Hematopoietic multipotent progenitor cell treated with erythropoietin and hydrocortisone succinate and interleukin-3 and kit ligand, for 4 days (in vitro differentiated cells): ENCODE measurements at regions not wholly inside any gene's neighbourhood (a gene's known extent, or its start where the extent isn't known, plus 50 kb on each side); places are given as distances from the start of the nearest gene placed in this dataset.

Experiments used
- DNase-seq: peaks from one replicate; pipeline ENCODE4 v3.0.0-alpha.2; 2015

DNA sequence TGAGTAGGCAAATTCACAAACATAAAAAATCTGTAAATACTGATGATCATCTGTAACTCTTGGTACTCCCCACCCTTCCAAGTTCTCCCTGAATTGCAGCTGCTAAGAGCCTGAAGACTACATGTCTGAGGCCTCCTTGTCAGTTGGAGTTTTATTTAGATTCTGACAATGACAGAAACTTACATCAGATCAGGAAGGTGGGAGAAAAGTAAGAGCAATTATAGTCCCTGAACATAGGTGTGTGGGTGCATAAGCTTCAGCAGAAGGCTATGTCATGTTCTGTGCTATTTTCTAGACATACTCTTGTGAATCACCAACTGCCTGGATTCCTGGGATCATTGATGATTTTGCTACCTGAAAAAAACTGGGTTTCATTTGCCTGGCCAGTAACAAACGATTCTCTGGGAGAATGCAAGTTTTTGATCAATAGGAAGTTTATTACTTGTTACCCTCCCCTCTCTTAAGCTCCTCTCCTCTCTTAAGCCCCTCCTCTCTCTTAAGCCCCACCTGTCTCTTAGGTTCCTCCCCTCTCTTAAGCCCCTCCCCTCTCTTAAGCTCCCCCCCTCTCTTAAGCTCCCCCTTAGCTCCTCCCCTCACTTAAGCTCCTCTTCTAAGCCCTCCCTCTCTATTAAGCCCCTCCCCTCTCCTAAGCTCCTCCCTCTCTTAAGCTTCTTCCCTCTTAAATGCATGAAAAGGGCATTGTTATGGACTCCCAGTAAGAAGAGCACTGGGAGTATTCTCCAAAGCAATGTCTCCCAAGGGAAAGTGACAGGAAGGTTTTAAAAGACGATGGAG is 1183.4 kb upstream of the AUTS2 start:
- peak; percentile 2 for DNase-seq

DNA sequence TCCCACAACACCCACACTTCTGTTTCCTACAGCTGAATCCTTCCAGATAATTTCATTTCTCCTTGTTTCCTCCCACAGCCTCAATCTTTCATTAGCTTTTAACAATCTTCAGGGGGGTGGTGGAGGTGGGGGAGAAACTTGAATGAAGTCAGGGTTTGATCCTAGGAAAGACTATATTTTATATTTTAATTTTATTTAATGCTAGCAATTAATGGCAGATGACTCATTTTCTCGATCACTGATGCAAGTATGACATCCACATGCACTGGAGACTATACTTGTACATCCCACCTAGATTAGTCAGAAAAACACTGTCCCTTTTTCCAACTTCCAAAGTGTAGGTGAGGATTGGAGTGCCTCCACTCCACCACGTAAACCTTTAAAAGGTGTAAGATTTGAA is 1181.3 kb upstream of the AUTS2 start:
- no peak for DNase-seq

DNA sequence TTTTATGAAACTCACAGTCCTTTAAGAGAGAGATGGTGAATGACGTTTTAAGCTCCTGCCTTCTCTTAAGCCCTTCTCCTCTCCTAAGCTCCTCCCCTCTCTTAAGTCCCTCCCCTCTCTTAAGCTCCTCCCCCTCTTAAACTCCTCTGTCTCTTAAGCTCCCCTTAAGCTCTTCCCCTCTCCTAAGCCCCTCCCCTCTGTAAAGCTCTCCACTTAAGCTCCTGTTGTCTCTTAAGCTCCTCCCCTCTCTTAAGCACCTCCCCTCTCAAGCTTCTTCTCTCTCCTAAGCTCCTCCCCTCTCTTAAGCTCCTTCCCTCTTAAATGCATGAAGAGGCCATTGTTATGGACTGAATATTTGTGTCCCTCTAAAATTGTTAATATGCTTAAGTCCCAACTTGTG is 1180.6 kb upstream of the AUTS2 start:
- DNase-seq, result peak; percentile 8

DNA sequence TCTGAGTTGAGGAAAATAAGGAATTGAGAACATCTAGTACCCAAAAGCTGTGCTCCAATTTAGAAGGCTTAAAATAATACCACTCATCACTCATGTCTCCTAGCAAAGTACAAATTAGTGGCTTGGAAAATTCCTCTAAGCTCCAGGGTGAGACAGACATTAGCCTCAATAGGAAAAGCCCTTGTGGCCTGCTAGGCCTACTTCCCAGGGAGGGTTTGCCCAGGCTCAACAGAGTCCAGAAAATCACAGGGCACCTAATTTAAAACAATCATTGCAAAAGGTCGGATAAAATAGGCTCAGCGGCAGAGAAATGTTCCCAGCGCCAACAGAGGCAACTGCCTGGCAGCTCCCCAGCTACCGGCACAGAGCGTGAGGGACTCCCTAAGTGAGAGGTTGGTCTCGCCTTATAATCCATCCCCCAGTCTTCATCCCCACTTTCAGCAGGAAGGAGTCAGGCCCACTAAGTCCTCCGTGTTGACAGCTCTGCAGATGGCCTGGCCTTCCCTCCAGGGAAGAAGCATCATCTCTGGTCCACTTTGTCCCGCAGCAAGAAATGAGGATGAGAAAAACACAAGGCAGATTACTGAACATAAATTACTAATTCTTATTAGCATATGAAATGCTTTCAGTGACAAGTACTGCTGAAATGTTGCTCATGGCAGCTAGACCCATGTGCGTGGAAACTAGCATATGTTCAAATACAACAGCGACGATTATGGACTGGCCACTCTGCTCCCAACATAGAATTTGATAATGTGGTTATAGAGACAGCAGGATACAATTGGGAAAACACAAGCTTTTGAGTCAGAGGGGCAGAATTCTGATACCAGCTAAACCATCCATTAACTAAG is 1177.7 kb upstream of the AUTS2 start:
- DNase-seq, result no peak

DNA sequence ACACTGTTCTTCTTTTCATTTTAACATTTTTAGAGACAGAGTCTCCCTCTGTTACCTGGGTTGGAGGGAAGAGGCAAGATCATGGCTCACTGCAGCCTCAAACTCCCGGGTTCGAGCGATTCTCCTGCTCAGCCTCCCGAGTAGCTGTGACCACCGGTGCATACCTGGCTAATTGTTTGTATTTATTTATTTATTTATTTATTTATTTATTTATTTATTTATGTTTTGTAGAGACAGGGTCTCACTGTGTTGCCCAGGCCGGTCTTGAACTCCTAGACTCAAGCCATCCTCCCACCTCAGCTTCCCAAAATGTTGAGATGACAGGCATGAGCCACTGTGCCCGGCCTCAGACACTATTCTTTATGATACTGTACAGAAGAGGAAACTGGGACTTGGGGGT is 1176.6 kb upstream of the AUTS2 start:
- DNase-seq, result no peak

DNA sequence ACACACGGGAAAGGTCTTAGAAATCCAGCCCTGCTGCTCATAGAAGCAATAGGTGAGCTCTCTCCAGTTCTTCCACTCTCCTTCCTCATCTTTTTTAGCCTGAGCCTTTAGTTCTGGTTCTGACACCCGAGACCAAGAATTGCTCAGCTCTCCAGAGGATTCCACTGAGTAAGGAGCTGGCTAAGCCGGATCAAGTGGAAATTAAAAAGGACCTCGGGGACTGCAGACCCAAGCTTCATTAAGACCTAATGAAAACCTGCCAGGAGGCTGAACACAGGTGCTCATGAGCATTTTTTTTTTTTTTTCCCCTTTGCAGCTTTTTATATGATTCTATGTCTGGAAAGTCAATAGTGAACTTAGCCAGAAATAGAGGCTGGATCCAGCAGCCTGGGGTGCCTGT is 1176.0 kb upstream of the AUTS2 start:
- DNase-seq, result no peak

DNA sequence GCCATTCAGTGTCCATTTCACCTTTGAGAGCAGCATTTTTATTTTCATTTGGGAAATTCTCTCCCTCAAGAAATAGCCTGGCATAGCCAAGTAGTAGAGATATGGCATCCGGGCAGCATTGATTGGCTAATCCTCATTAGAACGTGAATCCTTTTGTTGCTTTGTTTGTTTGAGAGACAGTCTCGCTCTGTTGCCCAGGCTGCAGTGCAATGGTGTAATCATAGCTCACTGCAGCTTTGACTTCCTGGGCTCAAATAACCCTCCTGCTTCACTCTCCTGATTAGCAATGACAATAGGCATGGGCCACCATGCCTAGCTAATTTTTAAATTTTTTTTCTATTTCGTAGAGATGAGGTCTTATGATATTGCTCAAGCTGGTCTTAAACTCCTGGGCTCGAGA is 1174.9 kb upstream of the AUTS2 start:
- no peak for DNase-seq

DNA sequence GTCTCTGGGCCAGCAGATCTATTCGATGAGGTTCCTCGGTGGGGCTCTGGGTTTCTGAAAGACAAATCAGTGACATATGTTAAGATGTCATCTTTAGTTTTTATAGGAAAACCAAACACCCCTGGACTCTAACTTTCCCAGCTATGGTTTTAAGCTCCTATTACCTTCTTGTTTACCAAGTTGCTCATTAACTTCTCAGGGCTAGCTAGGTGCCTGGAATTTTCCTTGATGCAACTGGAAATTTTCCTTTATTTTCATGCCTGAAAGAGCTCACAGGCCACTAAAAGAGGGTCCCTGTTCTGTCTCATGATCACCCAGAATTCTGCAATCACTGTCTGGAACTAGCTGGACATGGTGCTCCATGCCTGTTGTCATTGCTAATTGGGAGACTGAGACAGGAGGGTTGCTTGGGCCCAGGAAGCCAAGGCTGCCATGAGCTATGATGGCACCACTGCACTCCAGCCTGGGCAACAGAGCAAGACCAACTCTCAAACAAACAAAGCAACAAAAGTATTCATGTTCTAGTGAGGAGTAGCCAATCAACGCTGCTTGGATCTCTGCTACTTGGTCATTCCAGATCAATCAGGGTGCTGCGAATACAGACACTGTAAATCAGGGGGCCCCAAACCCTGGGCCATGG is 1173.5 kb upstream of the AUTS2 start:
- no peak for DNase-seq

DNA sequence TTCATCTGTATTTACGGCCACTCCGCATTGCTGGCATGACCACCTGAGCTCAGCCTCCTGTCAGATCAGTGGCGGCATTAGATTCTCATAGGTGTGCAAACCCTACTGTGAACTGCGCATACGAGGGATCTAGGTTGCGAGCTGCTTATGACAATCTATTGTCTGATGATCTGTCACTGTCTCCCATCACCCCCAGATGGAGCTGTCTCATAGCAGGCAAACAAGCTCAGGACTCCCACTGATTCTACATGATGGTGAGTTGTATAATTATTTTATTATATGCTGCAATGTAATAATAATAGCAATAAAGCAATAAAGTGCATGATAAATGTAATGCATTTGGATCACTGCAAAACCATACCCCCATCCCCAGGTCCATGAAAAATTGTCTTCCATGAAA is 1172.9 kb upstream of the AUTS2 start:
- DNase-seq, result no peak

DNA sequence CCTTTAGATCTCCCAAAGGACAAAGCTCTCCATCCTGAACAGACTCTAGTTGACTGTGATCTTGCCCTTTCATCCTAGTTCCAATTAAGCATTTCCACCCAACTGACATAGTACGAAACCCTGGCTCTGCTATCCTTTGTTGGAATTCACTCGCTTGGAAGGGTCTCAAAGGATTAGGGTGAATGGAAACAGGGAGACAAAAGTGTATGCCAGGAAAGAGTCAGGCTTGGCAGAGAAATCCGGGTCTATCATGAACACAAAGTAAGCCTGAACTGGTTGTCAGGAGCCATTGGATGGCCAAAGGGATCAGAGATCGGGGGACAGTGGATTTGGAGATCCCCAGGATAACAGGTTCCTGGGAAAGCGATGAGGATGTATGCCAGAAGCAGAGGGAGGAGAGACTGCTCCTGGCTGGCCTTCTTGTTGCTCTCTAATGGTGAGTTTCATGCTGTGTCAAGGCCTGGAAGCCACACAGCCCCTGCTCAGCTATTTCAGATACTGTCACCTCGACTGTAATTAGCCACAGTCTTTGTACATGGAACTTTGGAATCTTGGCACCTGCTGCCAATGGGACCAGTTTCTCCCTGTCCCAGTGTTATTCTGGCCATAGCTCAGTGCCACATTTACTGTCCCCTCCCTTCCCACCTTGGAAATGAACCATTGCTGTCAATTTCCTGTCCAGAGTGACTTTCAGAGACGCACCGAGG is 1168.7 kb upstream of the AUTS2 start:
- DNase-seq, result no peak

DNA sequence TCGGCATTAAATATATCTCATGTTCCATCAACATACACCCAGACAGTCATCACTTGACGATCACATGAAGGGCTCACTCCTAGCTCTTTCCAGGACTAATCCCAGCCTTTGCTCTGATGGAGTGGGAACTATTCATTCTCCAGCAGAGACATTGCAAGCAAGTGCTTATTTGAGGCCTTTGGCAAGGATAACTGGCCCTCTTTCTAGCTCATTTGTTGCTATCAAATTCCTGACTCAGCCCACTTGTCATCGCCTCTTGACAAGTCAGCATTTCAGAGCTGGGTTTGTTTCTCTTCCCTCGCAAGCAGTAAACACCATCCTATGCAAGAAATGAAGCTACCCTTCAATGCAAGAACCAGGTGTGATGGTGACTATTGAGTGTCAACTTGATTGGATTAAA is 1165.7 kb upstream of the AUTS2 start:
- no peak for DNase-seq

DNA sequence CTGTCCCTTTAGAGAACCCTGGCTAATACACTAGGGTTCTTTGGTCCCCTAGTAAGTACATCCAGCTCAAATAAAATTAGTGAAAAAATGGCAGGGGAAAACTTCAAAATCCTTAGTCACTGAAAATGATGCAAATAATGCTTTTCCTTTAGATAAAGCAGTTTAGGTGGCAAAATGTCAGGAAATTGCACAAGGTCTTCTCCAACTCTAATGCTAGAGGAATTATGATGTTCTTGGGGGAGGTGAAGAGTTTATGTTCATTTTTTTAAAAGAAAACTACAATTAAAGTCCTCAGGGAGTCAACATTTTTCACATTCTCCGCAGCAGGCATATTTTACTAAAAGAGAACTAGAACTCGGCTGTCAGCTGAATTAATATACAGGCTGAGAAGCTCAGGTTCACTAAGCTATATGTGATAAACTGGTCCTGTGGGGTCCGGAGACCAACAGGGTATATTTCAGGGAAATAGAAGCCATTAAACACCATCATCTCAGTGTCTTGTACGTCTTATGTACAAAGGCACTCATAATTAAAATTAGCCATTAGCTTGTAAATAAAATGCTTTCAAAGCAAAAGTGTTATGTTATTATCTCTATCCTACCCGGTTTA is 1164.7 kb upstream of the AUTS2 start:
- no peak for DNase-seq

DNA sequence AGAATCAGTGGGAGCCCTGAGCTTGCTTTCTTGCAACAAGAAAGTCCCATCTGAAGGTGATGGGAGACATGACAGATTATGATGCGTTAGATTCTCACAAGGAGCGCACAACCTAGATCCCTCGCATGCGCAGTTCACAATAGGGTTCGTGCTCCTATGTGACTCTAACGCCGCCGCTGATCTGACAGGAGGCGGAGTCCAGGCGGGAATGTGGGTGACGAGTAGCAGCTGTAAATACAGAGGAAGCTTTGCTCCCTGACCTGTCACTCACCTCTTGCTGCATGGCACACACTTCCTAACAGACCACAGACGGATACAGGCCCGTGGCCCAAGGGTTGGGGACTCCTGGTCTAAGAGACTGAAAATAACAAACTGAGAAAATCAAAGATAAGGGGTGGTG is 1163.4 kb upstream of the AUTS2 start:
- DNase-seq, result no peak

DNA sequence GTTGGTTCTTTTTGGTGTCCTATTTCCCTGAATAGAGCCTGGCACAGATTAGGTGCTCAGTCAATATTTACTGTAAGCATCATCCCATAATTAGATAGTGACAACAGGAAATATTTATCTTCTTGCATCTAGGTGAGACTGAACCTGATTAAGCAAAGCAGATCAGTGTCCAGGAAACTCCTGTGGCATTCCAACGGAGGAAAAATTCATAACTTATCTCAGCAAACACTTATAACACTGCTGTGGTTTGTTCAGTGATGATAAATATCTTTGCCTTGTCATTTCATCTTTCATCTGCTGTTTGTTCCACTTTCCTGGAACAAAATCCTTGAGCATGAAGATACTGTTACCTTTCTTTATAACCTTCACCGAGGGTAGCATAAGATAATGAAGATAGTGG is 1160.3 kb upstream of the AUTS2 start:
- DNase-seq, result no peak

DNA sequence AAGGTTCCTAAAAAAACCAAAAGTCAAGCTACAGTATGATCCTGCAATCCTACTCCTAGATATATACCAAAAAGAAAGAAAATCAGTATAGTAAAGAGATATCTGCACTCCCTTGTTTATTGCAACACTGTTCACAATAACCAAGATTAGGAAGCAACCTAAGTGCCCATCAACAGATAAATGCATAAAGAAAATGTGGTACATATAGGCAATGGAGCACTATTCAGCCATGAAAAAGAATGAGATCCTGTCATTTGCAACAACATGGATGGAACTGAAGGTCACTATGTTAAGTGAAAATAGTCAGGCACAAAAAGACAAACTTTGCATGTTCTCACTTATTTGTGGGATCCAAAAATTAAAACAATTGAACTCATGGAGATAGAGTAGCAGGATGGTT is 1159.5 kb upstream of the AUTS2 start:
- no peak for DNase-seq

DNA sequence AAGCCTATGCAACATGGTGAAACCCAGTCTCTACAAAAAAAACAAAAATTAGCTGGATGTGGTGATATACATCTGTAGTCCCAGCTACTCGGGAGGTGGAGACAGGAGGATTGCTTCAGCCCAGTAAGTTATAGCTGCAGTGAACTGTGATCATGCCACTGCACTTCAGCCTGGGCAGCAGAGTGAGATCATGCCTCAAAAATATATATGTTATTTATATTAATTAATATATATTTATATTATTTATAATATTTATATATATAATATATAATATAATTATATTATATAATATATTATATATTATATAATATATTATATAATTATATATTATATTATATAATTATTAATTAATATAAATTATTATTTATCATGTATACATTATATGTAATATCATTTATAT is 1158.4 kb upstream of the AUTS2 start:
- DNase-seq, result no peak

DNA sequence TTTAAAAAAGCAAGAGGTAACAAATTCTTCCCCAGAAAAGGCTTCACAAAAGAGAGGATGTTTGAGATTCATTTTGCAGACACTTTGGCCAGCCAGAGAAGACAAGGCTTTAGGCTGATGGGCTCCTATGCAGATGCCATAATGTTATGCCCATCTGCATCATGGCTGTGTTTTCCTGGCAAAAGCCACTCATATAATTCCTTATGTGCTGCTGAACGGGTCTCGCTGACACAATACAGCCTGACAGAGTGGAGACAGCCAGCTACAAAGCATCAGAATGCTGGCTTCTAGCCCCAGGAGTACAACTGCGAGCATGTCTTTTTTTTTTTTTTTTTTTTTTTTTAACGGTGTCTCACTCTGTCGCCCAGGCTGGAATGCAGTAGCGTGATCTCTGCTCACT is 1157.4 kb upstream of the AUTS2 start:
- no peak for DNase-seq

DNA sequence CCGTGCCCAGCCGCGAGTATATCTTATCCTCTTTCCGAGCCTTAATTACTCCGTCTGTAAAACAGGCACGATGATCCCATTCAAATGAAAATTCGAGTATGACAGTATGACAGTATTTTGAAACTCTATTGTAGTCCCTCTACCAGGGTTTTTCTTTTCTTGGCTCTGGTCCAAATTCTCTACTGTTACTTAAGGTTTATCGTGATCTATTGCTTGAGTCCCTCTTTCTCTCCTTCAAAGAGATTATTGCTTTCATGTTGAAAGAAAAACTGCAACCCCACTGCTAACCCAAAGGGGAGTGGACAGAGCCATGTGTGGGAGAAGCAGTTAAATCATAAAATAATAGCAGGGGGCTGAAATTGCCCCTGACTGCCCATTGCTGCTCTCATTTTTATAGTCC is 1156.6 kb upstream of the AUTS2 start:
- DNase-seq, result no peak

DNA sequence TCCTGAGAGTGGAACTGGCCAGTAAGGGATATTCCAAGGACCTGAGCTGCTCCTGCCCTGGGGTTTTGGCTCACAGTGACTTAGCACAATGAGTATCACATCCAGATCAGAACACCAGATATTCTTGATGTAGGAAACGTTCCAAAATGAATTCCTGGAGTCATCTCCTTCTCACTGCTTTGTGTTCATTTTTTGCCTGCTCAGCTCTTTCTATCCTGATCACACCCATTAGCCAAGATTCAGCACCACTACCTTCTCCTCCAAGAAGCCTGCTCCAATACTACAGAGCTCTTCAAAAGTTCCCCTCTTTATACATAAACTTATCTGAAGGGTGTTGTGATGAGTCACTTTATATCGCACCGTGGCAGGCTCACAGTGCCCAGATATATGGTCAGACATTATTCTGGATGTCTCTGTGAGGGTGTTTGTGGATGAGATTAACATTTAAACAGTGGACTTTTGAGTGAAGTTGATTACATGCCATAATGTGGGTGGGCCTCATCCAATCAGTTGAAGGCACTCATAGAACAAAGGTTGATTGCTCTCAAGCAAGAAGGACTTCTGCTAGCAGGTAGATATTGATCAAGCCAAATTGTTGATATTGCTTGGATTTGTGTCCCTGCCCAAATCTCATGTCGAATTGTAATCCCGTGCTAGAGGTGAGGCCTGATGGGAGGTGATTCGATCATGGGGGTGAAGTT is 1155.2 kb upstream of the AUTS2 start:
- DNase-seq, result no peak

DNA sequence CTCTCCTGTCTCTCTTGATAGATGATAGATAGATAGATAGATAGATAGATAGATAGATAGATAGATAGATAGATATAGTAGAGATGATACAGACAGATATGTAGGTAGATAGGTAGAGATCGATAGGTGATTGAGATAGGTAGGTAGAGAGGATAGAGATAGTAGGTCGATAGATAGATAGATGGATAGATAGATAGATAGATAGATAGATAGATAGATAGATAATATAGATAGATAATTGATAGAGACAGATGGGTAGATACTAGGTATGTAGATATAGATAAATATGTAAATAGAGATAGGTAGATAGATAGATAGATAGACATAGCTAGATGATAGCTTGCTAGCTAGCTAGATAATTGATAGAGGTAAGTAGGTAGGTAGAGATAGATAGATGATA is 1154.2 kb upstream of the AUTS2 start:
- DNase-seq, result no peak

DNA sequence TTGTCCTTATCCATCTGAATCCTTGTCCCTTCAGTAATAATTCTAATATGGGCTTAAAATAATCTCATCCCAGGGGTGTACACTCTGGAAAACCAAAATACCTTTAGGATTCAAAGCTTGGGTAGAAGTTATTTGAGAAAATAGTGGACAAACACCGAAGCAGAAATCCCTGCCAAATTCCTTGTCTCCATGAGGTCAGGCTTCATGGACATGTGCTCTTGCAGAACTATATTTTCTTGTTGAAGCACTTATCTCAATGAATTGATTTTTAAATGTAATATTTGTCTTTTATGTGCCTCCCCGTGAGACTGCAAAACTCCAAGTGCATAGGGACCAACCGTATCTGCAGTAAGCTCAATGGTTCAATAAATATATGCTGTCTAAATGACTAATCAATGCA is 1153.3 kb upstream of the AUTS2 start:
- no peak for DNase-seq

DNA sequence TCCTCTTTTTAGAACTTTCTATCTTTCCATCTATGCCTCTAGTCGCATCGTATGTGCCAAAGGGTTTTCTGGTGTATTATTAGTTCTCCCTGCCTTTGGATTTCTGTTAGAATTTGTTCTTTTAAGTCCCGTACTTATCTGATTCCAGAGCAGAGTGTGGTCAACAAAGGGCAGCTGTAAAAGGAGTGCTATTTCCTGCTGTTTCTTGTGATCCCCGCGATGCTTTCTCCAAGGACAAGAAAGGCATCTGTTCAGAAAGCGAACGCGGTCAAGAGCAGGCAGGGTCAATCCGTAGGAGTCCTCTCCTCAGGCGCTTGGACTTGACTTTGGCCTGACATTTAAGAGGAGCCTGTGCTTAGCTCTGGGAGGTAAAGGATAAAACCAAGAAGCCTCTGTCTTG is 1152.1 kb upstream of the AUTS2 start:
- no peak for DNase-seq
